K562 (cell line): ENCODE measurements at regions not wholly inside any gene's neighbourhood (a gene's known extent, or its start where the extent isn't known, plus 50 kb on each side); places are given as distances from the start of the nearest gene placed in this dataset.

Experiments
- ATAC-seq: fragments of 200-7000 bp; cut with Tn5 transposase; 3 replicates; pipeline ENCODE4 v1.9.1; 2020; ENCODE audit warnings: moderate library complexity
- BruUV-seq: library from RNA; stranded (reverse); fragments of 400-500 nt; replicated peaks from 2 replicates; lab custom pipeline; 2021; lab: Mats Ljungman, UMichigan
- CTCF ChIA-PET: fragments of 300-600 bp; formaldehyde crosslinking; extraction: SDS; loops from one replicate; lab custom pipeline; 2021; ENCODE audit warnings: low intra/inter-chr PET ratio; lab: Yijun Ruan, JAX
- POLR2A ChIA-PET: fragments of 300-600, 350-650 bp; sonication (Branson Sonifier 250); formaldehyde crosslinking; extraction: SDS; loops from one replicate; lab custom pipeline; 2021; ENCODE audit warnings: antibody characterized with exemption, inconsistent platforms; lab: Yijun Ruan, JAX
- DNase-seq, 4 experiments: peaks; one replicate each; pipeline versions ENCODE4 v3.0.0 to v3.0.0-alpha.2; 2011 to 2018; ENCODE audit warnings: low spot score in 3 of 4, mixed read lengths in 3 of 4; ENCODE audit errors: extremely low read depth in 1 of 4
- FAIRE-seq: peaks from 2 replicates; lab custom pipeline; 2011; peaks lifted over from hg19 to GRCh38; lab: Jason Lieb, UNC
- H2AFZ ChIP-seq: 2 replicates; pipeline ENCODE4 v1.6.0; 2011; ENCODE audit warnings: low read depth, low read length, control low read depth, inconsistent platforms
- H3K27ac ChIP-seq: fragments of 200-600 bp; 3 replicates; pipeline ENCODE4 v1.8.0; 2011; ENCODE audit warnings: low read depth, mild to moderate bottlenecking, control low read depth, inconsistent platforms, low read length, moderate library complexity, mixed read lengths; ENCODE audit errors: extremely low read depth
- H3K27me3 ChIP-seq, 2 experiments: fragments of 300-600 bp in 1 of 2; 2 replicates in 1 of 2; 3 replicates in 1 of 2; pipeline versions ENCODE4 v1.6.0 to v1.8.0; 2011; ENCODE audit warnings: inconsistent platforms in 2 of 2, low read length in 2 of 2, mild to moderate bottlenecking in 1 of 2, mixed read lengths in 1 of 2, moderate library complexity in 1 of 2; ENCODE audit not compliant: control insufficient read depth in 2 of 2, insufficient read depth in 2 of 2
- H3K36me3 ChIP-seq: fragments of 300-600 bp; 3 replicates; pipeline ENCODE4 v1.8.0; 2011; ENCODE audit warnings: mild to moderate bottlenecking, low read length, inconsistent platforms; ENCODE audit not compliant: control insufficient read depth, insufficient read depth
- H3K4me1 ChIP-seq, 2 experiments: fragments of 200-600 bp in 1 of 2; replicated peaks in 1 of 2; 2 replicates in 1 of 2; 3 replicates in 1 of 2; pipeline versions ENCODE4 v1.5.1 to v1.8.0; 2011; ENCODE audit warnings: inconsistent platforms in 2 of 2, low read length in 2 of 2, mild to moderate bottlenecking in 1 of 2, mixed read lengths in 1 of 2, moderate library complexity in 1 of 2; ENCODE audit not compliant: control insufficient read depth in 2 of 2, insufficient read depth in 2 of 2
- H3K4me2 ChIP-seq: 2 replicates; pipeline ENCODE4 v1.6.1; 2011; ENCODE audit warnings: low read length, control low read depth, inconsistent platforms, mixed read lengths; ENCODE audit not compliant: insufficient read depth
- H3K4me3 ChIP-seq: fragments of 200-600 bp; sonication (generic), shearing (Covaris generic); 2 replicates; pipeline ENCODE4 v1.5.1; 2016; ENCODE audit warnings: control low read depth, inconsistent platforms
- H3K79me2 ChIP-seq: fragments of 200-600 bp; 3 replicates; pipeline ENCODE4 v1.8.0; 2011; ENCODE audit warnings: low read length, inconsistent platforms; ENCODE audit not compliant: control insufficient read depth, insufficient read depth
- H3K9ac ChIP-seq, 2 experiments: 2 replicates each; pipeline versions ENCODE4 v1.6.0 to v1.6.1; 2011; ENCODE audit warnings: low read depth in 2 of 2, low read length in 2 of 2, control low read depth in 1 of 2, inconsistent platforms in 1 of 2, mild to moderate bottlenecking in 1 of 2, mixed read lengths in 1 of 2; ENCODE audit not compliant: insufficient read depth in 1 of 2
- H3K9me1 ChIP-seq: one replicate; pipeline ENCODE4 v1.6.0; 2011; ENCODE audit warnings: inconsistent platforms, mild to moderate bottlenecking, low read length, moderate library complexity; ENCODE audit not compliant: control insufficient read depth, insufficient read depth
- H3K9me3 ChIP-seq: replicated peaks from 2 replicates; pipeline ENCODE4 v1.5.1; 2011; ENCODE audit warnings: low read depth, low read length, inconsistent platforms; ENCODE audit not compliant: control insufficient read depth, insufficient read depth
- H4K20me1 ChIP-seq: replicated peaks from 2 replicates; pipeline ENCODE4 v1.6.1; 2011; ENCODE audit warnings: low read length, inconsistent platforms, mixed read lengths; ENCODE audit not compliant: control insufficient read depth, insufficient read depth
- FUS ChIP-seq: fragments of 200-400 bp; formaldehyde crosslinking; optimal IDR thresholded peaks from 2 replicates; pipeline ENCODE3; 2017; ENCODE audit warnings: low read depth, low read length
- GATAD2A ChIP-seq: fragments of 450-650 bp; IDR thresholded peaks from 2 replicates; pipeline ENCODE4 v1.6.1; 2017
- HMGN3 ChIP-seq: IDR thresholded peaks from 2 replicates; pipeline ENCODE4 v1.6.1; 2011; ENCODE audit warnings: borderline replicate concordance, low read depth, mild to moderate bottlenecking, mixed read lengths, low read length; ENCODE audit not compliant: insufficient read length; ENCODE audit errors: extremely low read depth
- MEF2A ChIP-seq: IDR thresholded peaks from 2 replicates; pipeline ENCODE4 v1.6.1; 2011; ENCODE audit warnings: low read depth, mild to moderate bottlenecking, low read length, moderate library complexity; ENCODE audit not compliant: control insufficient read depth
- NBN ChIP-seq: fragments of 450-650 bp; IDR thresholded peaks from 2 replicates; pipeline ENCODE4 v1.6.1; 2016; ENCODE audit warnings: low read depth, mild to moderate bottlenecking
- PHB2 ChIP-seq: fragments of 450-650 bp; IDR thresholded peaks from 2 replicates; pipeline ENCODE4 v1.6.1; 2017; ENCODE audit warnings: low read depth
- PURB ChIP-seq: sonication (generic); formaldehyde crosslinking; IDR thresholded peaks from 2 replicates; pipeline ENCODE4 v1.9.0; 2021; ENCODE audit warnings: low read depth, mild to moderate bottlenecking, missing genetic modification reagents
- RFX7 ChIP-seq: fragments of 250-450 bp; sonication (Bioruptor Pico); IDR thresholded peaks from 2 replicates; pipeline ENCODE4 v1.5.1; 2021; ENCODE audit warnings: mild to moderate bottlenecking
- SMARCA5 ChIP-seq: fragments of 450-650 bp; IDR thresholded peaks from 2 replicates; pipeline ENCODE4 v1.6.1; 2016
- ZC3H4 ChIP-seq: sonication (generic); formaldehyde crosslinking; IDR thresholded peaks from 2 replicates; pipeline ENCODE4 v1.9.0; 2021; ENCODE audit warnings: missing genetic modification reagents, borderline replicate concordance
- ZNF282 ChIP-seq: sonication (generic); formaldehyde crosslinking; IDR thresholded peaks from 2 replicates; pipeline ENCODE4 v1.8.1; 2023; ENCODE audit warnings: missing genetic modification reagents
- ZNF764 ChIP-seq: fragments of 250-450 bp; sonication (Bioruptor Pico); IDR thresholded peaks from 2 replicates; pipeline ENCODE4 v1.4.0; 2020; ENCODE audit warnings: low read depth, mild to moderate bottlenecking, moderate library complexity
- ZZZ3 ChIP-seq: fragments of 450-650 bp; IDR thresholded peaks from 2 replicates; pipeline ENCODE4 v1.6.1; 2016; ENCODE audit warnings: antibody characterized with exemption, mild to moderate bottlenecking, moderate library complexity
- WGBS: fragments of 100-300 bp; shearing (Covaris generic); methylation state at CpG from one replicate; pipeline ENCODE4 v1.1.6; 2016; ENCODE audit warnings: low coverage, mixed read lengths; ENCODE audit not compliant: insufficient coverage; ENCODE audit errors: missing lambda C conversion rate; 5-methylcytosine and 5-hydroxymethylcytosine counted together
- in situ Hi-C: fragments of 300-500 bp; cut with MboI; formaldehyde crosslinking; loops from 4 replicates; pipeline ENCODE4 v1.15.0; 2018; ENCODE audit warnings: inconsistent platforms, mixed read lengths
- intact Hi-C: fragments of 100-400 bp; cut with micrococcal nuclease; formaldehyde crosslinking; loops from 2 replicates; pipeline ENCODE4 v1.14.2; 2022
- TF ChIP-seq, protein P1 (sequence below): fragments of 450-650 bp; IDR thresholded peaks from 2 replicates; pipeline ENCODE4 v1.6.1; 2018; ENCODE audit not compliant: partially characterized antibody

DNA sequence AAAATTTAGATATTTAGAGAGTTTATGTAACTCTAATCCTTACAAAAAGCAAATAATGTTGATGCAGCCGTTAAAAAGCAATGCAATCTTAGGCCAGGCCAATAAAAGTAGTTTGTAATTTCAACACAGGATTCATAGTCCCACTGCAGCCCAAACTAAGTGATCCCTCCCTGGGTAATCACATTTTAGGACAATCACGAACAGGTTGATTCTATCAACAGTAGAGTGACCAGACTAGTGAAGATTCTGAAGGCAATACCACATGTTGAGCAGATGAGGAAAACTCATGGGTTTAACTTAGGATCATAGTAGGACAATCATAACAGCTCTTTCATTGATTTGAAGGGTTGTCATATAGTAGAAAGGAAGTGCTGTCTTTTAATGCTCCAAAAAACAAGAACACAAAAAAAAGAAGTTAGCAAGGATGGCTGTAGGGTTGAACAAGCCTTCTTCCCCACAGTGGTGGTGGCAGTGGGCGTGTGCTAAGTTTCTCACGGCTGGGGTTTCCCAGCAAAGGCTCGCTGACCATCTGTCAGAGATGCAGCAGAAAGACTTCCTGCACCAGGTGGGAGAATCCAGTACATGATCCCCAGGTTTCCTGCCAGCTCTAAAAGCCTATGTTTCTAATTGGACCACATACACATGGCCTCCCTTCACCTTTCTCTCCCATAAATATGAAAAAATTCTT, 212.2 kb downstream of the CHRM2 start:
- H2AFZ ChIP-seq, result no peak overlapping the region
- H3K4me1 ChIP-seq, result no peaks in the 10 kb centered on the region
- no peaks in the 10 kb centered on the region for H3K27me3 ChIP-seq
- H3K27ac ChIP-seq, result no peak overlapping the region
- H3K9ac ChIP-seq, result no peak overlapping the region
- FAIRE-seq (no peak), DNase-seq (no peak), ATAC-seq (no peak)
- no peaks in the 10 kb centered on the region for H3K36me3 ChIP-seq
- H4K20me1 ChIP-seq, result no peaks in the 10 kb centered on the region
- 0 out of 2 replicates have a peak, but pooled peaks cover 3% of the 10 kb centered on the region for H3K9me3 ChIP-seq
- no peak for TF ChIP-seq FUS
- TF ChIP-seq RFX7 (CRISPR knock-in tag), result no peak
- TF ChIP-seq GATAD2A, result no peak
- TF ChIP-seq ZNF764, result no peak
- no peak for TF ChIP-seq HMGN3
- TF ChIP-seq ZZZ3, result no peak
- TF ChIP-seq SMARCA5, result no peak
- TF ChIP-seq NBN, result no peak
- no TSS peak for BruUV-seq
- POLR2A ChIA-PET, result no interaction called here
- WGBS, result 0% methylated on average over 5 of the region's 5 CpGs
- in situ Hi-C loops, result no loop called here
- CTCF ChIA-PET, result no interaction called here
- no peak overlapping the region for H3K4me3 ChIP-seq
- H3K79me2 ChIP-seq, result no peaks in the 10 kb centered on the region
- intact Hi-C loops, result no loop called here
- H3K9me1 ChIP-seq, result no peaks in the 10 kb centered on the region
- no peak overlapping the region for H3K4me2 ChIP-seq

GRCh38 chr7:137078781-137079180, 210.3 kb downstream of the CHRM2 start:
- WGBS, result 3% methylated on average over 2 of the region's 2 CpGs
- H3K4me3 ChIP-seq, result no peak overlapping the region
- in situ Hi-C loops, result no loop called here

More at GRCh38 chr7:137078781-137079180, 210.3 kb downstream of the CHRM2 start:
- TF ChIP-seq PURB (CRISPR knock-in tag) (no peak), ZC3H4 (CRISPR knock-in tag) (no peak), PHB2 (no peak), ZNF282 (no peak), MEF2A (no peak)
- TF ChIP-seq, protein P1, sequence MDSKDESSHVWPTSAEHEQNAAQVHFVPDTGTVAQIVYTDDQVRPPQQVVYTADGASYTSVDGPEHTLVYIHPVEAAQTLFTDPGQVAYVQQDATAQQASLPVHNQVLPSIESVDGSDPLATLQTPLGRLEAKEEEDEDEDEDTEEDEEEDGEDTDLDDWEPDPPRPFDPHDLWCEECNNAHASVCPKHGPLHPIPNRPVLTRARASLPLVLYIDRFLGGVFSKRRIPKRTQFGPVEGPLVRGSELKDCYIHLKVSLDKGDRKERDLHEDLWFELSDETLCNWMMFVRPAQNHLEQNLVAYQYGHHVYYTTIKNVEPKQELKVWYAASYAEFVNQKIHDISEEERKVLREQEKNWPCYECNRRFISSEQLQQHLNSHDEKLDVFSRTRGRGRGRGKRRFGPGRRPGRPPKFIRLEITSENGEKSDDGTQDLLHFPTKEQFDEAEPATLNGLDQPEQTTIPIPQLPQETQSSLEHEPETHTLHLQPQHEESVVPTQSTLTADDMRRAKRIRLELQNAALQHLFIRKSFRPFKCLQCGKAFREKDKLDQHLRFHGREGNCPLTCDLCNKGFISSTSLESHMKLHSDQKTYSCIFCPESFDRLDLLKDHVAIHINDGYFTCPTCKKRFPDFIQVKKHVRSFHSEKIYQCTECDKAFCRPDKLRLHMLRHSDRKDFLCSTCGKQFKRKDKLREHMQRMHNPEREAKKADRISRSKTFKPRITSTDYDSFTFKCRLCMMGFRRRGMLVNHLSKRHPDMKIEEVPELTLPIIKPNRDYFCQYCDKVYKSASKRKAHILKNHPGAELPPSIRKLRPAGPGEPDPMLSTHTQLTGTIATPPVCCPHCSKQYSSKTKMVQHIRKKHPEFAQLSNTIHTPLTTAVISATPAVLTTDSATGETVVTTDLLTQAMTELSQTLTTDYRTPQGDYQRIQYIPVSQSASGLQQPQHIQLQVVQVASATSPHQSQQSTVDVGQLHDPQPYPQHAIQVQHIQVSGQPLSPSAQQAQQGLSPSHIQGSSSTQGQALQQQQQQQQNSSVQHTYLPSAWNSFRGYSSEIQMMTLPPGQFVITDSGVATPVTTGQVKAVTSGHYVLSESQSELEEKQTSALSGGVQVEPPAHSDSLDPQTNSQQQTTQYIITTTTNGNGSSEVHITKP, result no peak
- Histone ChIP-seq H3K9ac (no peak overlapping the region), H3K27me3 (no peaks in the 10 kb centered on the region), H2AFZ (no peak overlapping the region), H3K27ac (no peak overlapping the region), H3K36me3 (no peaks in the 10 kb centered on the region), H3K4me2 (no peak overlapping the region), H3K79me2 (no peaks in the 10 kb centered on the region), H4K20me1 (no peaks in the 10 kb centered on the region), H3K9me3 (0 out of 2 replicates have a peak, but pooled peaks cover 3% of the 10 kb centered on the region), H3K9me1 (no peaks in the 10 kb centered on the region), H3K4me1 (no peaks in the 10 kb centered on the region)
- CTCF ChIA-PET, result no interaction called here
- POLR2A ChIA-PET, result no interaction called here
- FAIRE-seq, result no peak
- intact Hi-C loops, result no loop called here
- no TSS peak for BruUV-seq
- no peak for DNase-seq
- no peak for ATAC-seq
